AG08395 (cell line): ENCODE measurements at regions not wholly inside any gene's neighbourhood (a gene's known extent, or its start where the extent isn't known, plus 50 kb on each side); places are given as distances from the start of the nearest gene placed in this dataset.
"Not testable (repeated sequence)": the region's sequence is repeated elsewhere in the genome, so short reads cannot be mapped to it uniquely, and the experiment has no call there.

Experiments
- DNase-seq: peaks from one replicate; pipeline ENCODE4 v3.0.0; 2012; ENCODE audit warnings: mixed read lengths, low spot score

- no peak for DNase-seq
Observed at GRCh38 chr9:26667882-26668281, 224.7 kb downstream of the CAAP1 start.

- DNase-seq = no peak
Observed at GRCh38 chr9:26665666-26666065, 226.9 kb downstream of the CAAP1 start.

- DNase-seq = not testable (repeated sequence)
Observed at GRCh38 chr9:26664087-26664773, 228.4 kb downstream of the CAAP1 start.

GRCh38 chr9:26662476-26662875 is 230.1 kb downstream of the CAAP1 start:
- DNase-seq = no peak

- DNase-seq = no peak
Observed at GRCh38 chr9:26658476-26658875, 234.1 kb downstream of the CAAP1 start.

- no peak for DNase-seq
Observed at GRCh38 chr9:26657958-26658357, 234.6 kb downstream of the CAAP1 start.

- DNase-seq = peak; percentile 53
Observed at GRCh38 chr9:26656003-26656870, 236.4 kb downstream of the CAAP1 start.

- DNase-seq = no peak
Observed at GRCh38 chr9:26655166-26655565, 237.4 kb downstream of the CAAP1 start.

- no peak for DNase-seq
Observed at GRCh38 chr9:26650325-26650724, 242.3 kb downstream of the CAAP1 start.

GRCh38 chr9:26643826-26644225 is 248.8 kb downstream of the CAAP1 start:
- no peak for DNase-seq

GRCh38 chr9:26639761-26640160 is 252.8 kb downstream of the CAAP1 start:
- no peak for DNase-seq

GRCh38 chr9:26637101-26637500 is 255.5 kb downstream of the CAAP1 start:
- no peak for DNase-seq

- DNase-seq = not testable (repeated sequence)
Observed at GRCh38 chr9:26613851-26614350, 278.7 kb downstream of the CAAP1 start.

GRCh38 chr9:26612211-26612610 is 280.4 kb downstream of the CAAP1 start:
- no peak for DNase-seq

GRCh38 chr9:26606756-26607155 is 285.8 kb downstream of the CAAP1 start:
- no peak for DNase-seq

- DNase-seq = no peak
Observed at GRCh38 chr9:26605367-26605766, 287.2 kb downstream of the CAAP1 start.

GRCh38 chr9:26604076-26604662 is 288.4 kb downstream of the CAAP1 start:
- DNase-seq = no peak

GRCh38 chr9:26603617-26604016 is 289.0 kb downstream of the CAAP1 start:
- DNase-seq = no peak

- DNase-seq = no peak
Observed at GRCh38 chr9:26597542-26598149, 295.0 kb downstream of the CAAP1 start.

- DNase-seq = no peak
Observed at GRCh38 chr9:26579056-26579455, 313.5 kb downstream of the CAAP1 start.

- DNase-seq = no peak
Observed at GRCh38 chr9:26574898-26575440, 317.6 kb downstream of the CAAP1 start.

GRCh38 chr9:26574256-26574655 is 318.3 kb downstream of the CAAP1 start:
- no peak for DNase-seq
